MM.1S (cell line): ENCODE measurements at regions not wholly inside any gene's neighbourhood (a gene's known extent, or its start where the extent isn't known, plus 50 kb on each side); places are given as distances from the start of the nearest gene placed in this dataset.

ENCODE experiments used
- CTCF ChIP-seq: fragments of 300-600 bp; sonication (generic); IDR thresholded peaks from 2 replicates; pipeline ENCODE4 v1.5.1; 2016; ENCODE audit warnings: antibody characterized with exemption, low read length, mixed read lengths
- EZH2phosphoT487 ChIP-seq: fragments of 300-600 bp; sonication (generic); IDR thresholded peaks from 2 replicates; pipeline ENCODE4 v1.6.1; 2018; ENCODE audit warnings: antibody characterized with exemption, low read length

GRCh38 chr17:63306855-63307254 is 139.3 kb downstream of the CYB561 start:
- no peak for TF ChIP-seq CTCF
- no peak for TF ChIP-seq EZH2phosphoT487
